ENCODE measurements at regions not wholly inside any gene's neighbourhood (a gene's known extent, or its start where the extent isn't known, plus 50 kb on each side); places are given as distances from the start of the nearest gene placed in this dataset.

GRCh38 chr20:41748756-41749582 is 130.8 kb upstream of the CHD6 start:
- WGBS, 4 donors: 67 to 75% (median 75%) methylated on average over 7 of the region's 7 CpGs
- no peaks in the 10 kb centered on the region for H3K36me3 ChIP-seq
- no peak for DNase-seq
- no peak for ATAC-seq
- H3K9me3 ChIP-seq: peaks cover 0 to 15% (median 0%) of the 10 kb centered on the region in 12 donors
- H3K27ac ChIP-seq: no peak overlapping the region
- no peaks in the 10 kb centered on the region for H3K4me1 ChIP-seq
- intact Hi-C loops (cut with DNase I): no loop called here
- no peak for TF ChIP-seq POLR2A (IDR thresholded peaks at IDR 0.05)
- TF ChIP-seq, protein P1, sequence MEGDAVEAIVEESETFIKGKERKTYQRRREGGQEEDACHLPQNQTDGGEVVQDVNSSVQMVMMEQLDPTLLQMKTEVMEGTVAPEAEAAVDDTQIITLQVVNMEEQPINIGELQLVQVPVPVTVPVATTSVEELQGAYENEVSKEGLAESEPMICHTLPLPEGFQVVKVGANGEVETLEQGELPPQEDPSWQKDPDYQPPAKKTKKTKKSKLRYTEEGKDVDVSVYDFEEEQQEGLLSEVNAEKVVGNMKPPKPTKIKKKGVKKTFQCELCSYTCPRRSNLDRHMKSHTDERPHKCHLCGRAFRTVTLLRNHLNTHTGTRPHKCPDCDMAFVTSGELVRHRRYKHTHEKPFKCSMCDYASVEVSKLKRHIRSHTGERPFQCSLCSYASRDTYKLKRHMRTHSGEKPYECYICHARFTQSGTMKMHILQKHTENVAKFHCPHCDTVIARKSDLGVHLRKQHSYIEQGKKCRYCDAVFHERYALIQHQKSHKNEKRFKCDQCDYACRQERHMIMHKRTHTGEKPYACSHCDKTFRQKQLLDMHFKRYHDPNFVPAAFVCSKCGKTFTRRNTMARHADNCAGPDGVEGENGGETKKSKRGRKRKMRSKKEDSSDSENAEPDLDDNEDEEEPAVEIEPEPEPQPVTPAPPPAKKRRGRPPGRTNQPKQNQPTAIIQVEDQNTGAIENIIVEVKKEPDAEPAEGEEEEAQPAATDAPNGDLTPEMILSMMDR (IDR thresholded peaks at IDR 0.05): no peak
- peaks cover 0 to 16% (median 0%) of the 10 kb centered on the region in 9 donors for H3K27me3 ChIP-seq
- no peak overlapping the region for H3K4me3 ChIP-seq

DNA sequence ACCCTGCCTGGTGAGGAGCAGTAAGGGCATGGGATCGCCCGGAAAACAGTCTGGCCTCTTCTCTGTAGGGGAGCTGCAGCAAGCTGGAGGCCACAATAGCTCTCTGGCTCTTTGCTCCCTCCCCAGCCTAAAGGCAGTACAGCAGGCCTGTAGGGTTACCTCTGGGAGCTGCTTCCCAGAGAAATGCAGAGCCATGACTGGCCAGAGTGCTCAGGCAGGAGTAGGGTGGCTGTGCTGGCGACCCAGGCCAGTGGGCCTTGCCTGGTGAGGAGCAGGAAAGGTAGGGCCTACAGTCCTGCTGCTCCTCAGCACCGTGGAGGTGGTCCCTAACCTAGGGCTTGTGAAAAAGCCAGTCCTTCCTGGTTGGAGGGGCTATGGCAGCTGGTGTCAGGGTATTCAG is 129.9 kb upstream of the CHD6 start:
- TF ChIP-seq, protein P1 (IDR thresholded peaks at IDR 0.05): no peak
- no peak for TF ChIP-seq POLR2A (IDR thresholded peaks at IDR 0.05)
- 55 to 71% (median 63%) methylated on average over 3 to 4 of the region's 4 CpGs for WGBS, 4 donors
- Histone ChIP-seq H3K4me1 (no peaks in the 10 kb centered on the region), H3K36me3 (no peaks in the 10 kb centered on the region), H3K27ac (no peak overlapping the region), H3K27me3 (peaks cover 0 to 16% (median 0%) of the 10 kb centered on the region in 9 donors), H3K4me3 (no peak overlapping the region), H3K9me3 (peaks cover 0 to 15% (median 0%) of the 10 kb centered on the region in 12 donors)
- peak in 1 of 5 donors; percentile 49 for DNase-seq
- intact Hi-C loops (cut with DNase I): no loop called here
- ATAC-seq: no peak

GRCh38 chr20:41747226-41747625 is 129.0 kb upstream of the CHD6 start:
- Histone ChIP-seq H3K9me3 (peaks cover 0 to 15% (median 0%) of the 10 kb centered on the region in 12 donors), H3K4me3 (no peak overlapping the region), H3K36me3 (no peaks in the 10 kb centered on the region), H3K27me3 (peaks cover 0 to 16% (median 0%) of the 10 kb centered on the region in 9 donors), H3K4me1 (no peaks in the 10 kb centered on the region), H3K27ac (no peak overlapping the region)
- no peak for ATAC-seq
- intact Hi-C loops (cut with DNase I): no loop called here
- TF ChIP-seq, protein P1 (IDR thresholded peaks at IDR 0.05): no peak
- no peak for TF ChIP-seq POLR2A (IDR thresholded peaks at IDR 0.05)
- DNase-seq: no peak

- Histone ChIP-seq H3K4me3 (no peak overlapping the region), H3K27me3 (peaks cover 0 to 16% (median 0%) of the 10 kb centered on the region in 9 donors), H3K9me3 (peaks cover 0 to 15% (median 0%) of the 10 kb centered on the region in 12 donors), H3K36me3 (no peaks in the 10 kb centered on the region), H3K4me1 (no peaks in the 10 kb centered on the region), H3K27ac (no peak overlapping the region)
- 64 to 80% (median 71%) methylated on average over 1 of the region's 1 CpG for WGBS, 4 donors
- TF ChIP-seq, protein P1 (IDR thresholded peaks at IDR 0.05): no peak
- no peak for TF ChIP-seq POLR2A (IDR thresholded peaks at IDR 0.05)
- DNase-seq (no peak), ATAC-seq (no peak)
- intact Hi-C loops (cut with DNase I): no loop called here
Observed at GRCh38 chr20:41746635-41747034, 128.5 kb upstream of the CHD6 start.

Measured in heart left ventricle (tissue), 16 donors.